SK-N-SH (cell line): ENCODE measurements at regions not wholly inside any gene's neighbourhood (a gene's known extent, or its start where the extent isn't known, plus 50 kb on each side); places are given as distances from the start of the nearest gene placed in this dataset.

Experiments
- CHD2 ChIP-seq: fragments of 150-350 bp; IDR thresholded peaks from 2 replicates; pipeline ENCODE4 v1.6.1; 2018; ENCODE audit warnings: low read length; ENCODE audit not compliant: partially characterized antibody
- IRF3 ChIP-seq: fragments of 150-350 bp; IDR thresholded peaks from 2 replicates; pipeline ENCODE4 v1.6.1; 2016; ENCODE audit warnings: mild to moderate bottlenecking, low read depth, low read length
- MEF2A ChIP-seq: IDR thresholded peaks from 2 replicates; pipeline ENCODE4 v1.4.0; 2012; ENCODE audit warnings: low read depth, borderline replicate concordance
- NRF1 ChIP-seq: IDR thresholded peaks from 2 replicates; pipeline ENCODE4 v1.6.1; 2012; ENCODE audit warnings: low read depth, mild to moderate bottlenecking, low read length
- PBX3 ChIP-seq: IDR thresholded peaks from 2 replicates; pipeline ENCODE4; 2012
- POLR2AphosphoS5 ChIP-seq: IDR thresholded peaks from 2 replicates; pipeline ENCODE4 v1.6.1; 2012; ENCODE audit warnings: low read depth, low read length
- RAD21 ChIP-seq: IDR thresholded peaks from 2 replicates; pipeline ENCODE4 v1.6.1; 2012; ENCODE audit warnings: mild to moderate bottlenecking, low read length
- REST ChIP-seq: IDR thresholded peaks from 2 replicates; pipeline ENCODE4 v1.6.1; 2012; ENCODE audit warnings: mild to moderate bottlenecking, low read depth, low read length, moderate library complexity
- RFX5 ChIP-seq: IDR thresholded peaks from 2 replicates; pipeline ENCODE4 v1.6.1; 2012; ENCODE audit warnings: mild to moderate bottlenecking, improper control_type of control experiment, low read length
- TAF1 ChIP-seq: IDR thresholded peaks from 2 replicates; pipeline ENCODE4 v1.6.1; 2012; ENCODE audit warnings: low read depth, mild to moderate bottlenecking, low read length, moderate library complexity, borderline replicate concordance
- TCF12 ChIP-seq: IDR thresholded peaks from 2 replicates; pipeline ENCODE4 v1.4.0; 2012
- TEAD4 ChIP-seq: IDR thresholded peaks from 2 replicates; pipeline ENCODE4 v1.4.0; 2012; ENCODE audit warnings: mild to moderate bottlenecking, borderline replicate concordance; ENCODE audit not compliant: insufficient read depth
- YY1 ChIP-seq: IDR thresholded peaks from 2 replicates; pipeline ENCODE4 v1.4.0; 2012; ENCODE audit warnings: low read depth, mild to moderate bottlenecking
- TF ChIP-seq, protein P1 (sequence below): fragments of 200-600 bp; sonication (generic); IDR thresholded peaks from 2 replicates; pipeline ENCODE4 v1.6.1; 2017; ENCODE audit warnings: antibody characterized with exemption, mild to moderate bottlenecking, moderate library complexity

- TF ChIP-seq, protein P1, sequence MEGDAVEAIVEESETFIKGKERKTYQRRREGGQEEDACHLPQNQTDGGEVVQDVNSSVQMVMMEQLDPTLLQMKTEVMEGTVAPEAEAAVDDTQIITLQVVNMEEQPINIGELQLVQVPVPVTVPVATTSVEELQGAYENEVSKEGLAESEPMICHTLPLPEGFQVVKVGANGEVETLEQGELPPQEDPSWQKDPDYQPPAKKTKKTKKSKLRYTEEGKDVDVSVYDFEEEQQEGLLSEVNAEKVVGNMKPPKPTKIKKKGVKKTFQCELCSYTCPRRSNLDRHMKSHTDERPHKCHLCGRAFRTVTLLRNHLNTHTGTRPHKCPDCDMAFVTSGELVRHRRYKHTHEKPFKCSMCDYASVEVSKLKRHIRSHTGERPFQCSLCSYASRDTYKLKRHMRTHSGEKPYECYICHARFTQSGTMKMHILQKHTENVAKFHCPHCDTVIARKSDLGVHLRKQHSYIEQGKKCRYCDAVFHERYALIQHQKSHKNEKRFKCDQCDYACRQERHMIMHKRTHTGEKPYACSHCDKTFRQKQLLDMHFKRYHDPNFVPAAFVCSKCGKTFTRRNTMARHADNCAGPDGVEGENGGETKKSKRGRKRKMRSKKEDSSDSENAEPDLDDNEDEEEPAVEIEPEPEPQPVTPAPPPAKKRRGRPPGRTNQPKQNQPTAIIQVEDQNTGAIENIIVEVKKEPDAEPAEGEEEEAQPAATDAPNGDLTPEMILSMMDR = no peak
- no peak for TF ChIP-seq RFX5
- no peak for TF ChIP-seq TAF1
- TF ChIP-seq TCF12 = no peak
- TF ChIP-seq NRF1 = no peak
- TF ChIP-seq RAD21 = no peak
- TF ChIP-seq REST = no peak
- TF ChIP-seq YY1 = no peak
- TF ChIP-seq MEF2A = no peak
- no peak for TF ChIP-seq PBX3
- TF ChIP-seq CHD2 = no peak
- TF ChIP-seq TEAD4 = no peak
- TF ChIP-seq POLR2AphosphoS5 = no peak
- no peak for TF ChIP-seq IRF3
Observed at GRCh38 chrX:1075156-1075555, 137.3 kb downstream of the CRLF2 start.
